ENCODE measurements at regions not wholly inside any gene's neighbourhood (a gene's known extent, or its start where the extent isn't known, plus 50 kb on each side); places are given as distances from the start of the nearest gene placed in this dataset.

- no peak for DNase-seq
These were observed 53.7 kb upstream of the MEF2A start for GRCh38 chr15:99511866-99512661.

- no peak for DNase-seq
These were observed 51.5 kb upstream of the MEF2A start for GRCh38 chr15:99514306-99514705.

Measured in SIG-M5 (cell line).